Superior temporal gyrus (tissue), 1 donor: ENCODE measurements at regions not wholly inside any gene's neighbourhood (a gene's known extent, or its start where the extent isn't known, plus 50 kb on each side); places are given as distances from the start of the nearest gene placed in this dataset.
"Not testable (repeated sequence)": the region's sequence is repeated elsewhere in the genome, so short reads cannot be mapped to it uniquely, and the experiment has no call there.

Experiments
- DNase-seq: peaks from one replicate; pipeline ENCODE4 v3.0.0-alpha.2; 2016; ENCODE audit errors: extremely low spot score

- DNase-seq, result no peak
Measured at GRCh38 chr10:36556468-36556867, 568.9 kb upstream of the ANKRD30A start.

GRCh38 chr10:36555036-36555435 is 570.4 kb upstream of the ANKRD30A start:
- DNase-seq, result peak; percentile 78

GRCh38 chr10:36547965-36548364 is 577.4 kb upstream of the ANKRD30A start:
- DNase-seq, result no peak

GRCh38 chr10:36542493-36542892 is 582.9 kb upstream of the ANKRD30A start:
- DNase-seq, result no peak

GRCh38 chr10:36540611-36541010 is 584.8 kb upstream of the ANKRD30A start:
- DNase-seq, result no peak

GRCh38 chr10:36538953-36539586 is 586.3 kb upstream of the ANKRD30A start:
- DNase-seq, result no peak

- DNase-seq, result no peak
Measured at GRCh38 chr10:36534471-36535002, 590.9 kb upstream of the ANKRD30A start.

- DNase-seq, result no peak
Measured at GRCh38 chr10:36533861-36534260, 591.5 kb upstream of the ANKRD30A start.

GRCh38 chr10:36533316-36533715 is 592.1 kb upstream of the ANKRD30A start:
- no peak for DNase-seq

- DNase-seq, result no peak
Measured at GRCh38 chr10:36531621-36532020, 593.8 kb upstream of the ANKRD30A start.

- DNase-seq, result no peak
Measured at GRCh38 chr10:36526033-36526432, 599.4 kb upstream of the ANKRD30A start.

- not testable (repeated sequence) for DNase-seq
Measured at GRCh38 chr10:36524126-36524525, 601.3 kb upstream of the ANKRD30A start.

GRCh38 chr10:36519909-36520308 is 605.5 kb upstream of the ANKRD30A start:
- DNase-seq, result no peak

- DNase-seq, result no peak
Measured at GRCh38 chr10:36516281-36516680, 609.1 kb upstream of the ANKRD30A start.

GRCh38 chr10:36515319-36515718 is 610.1 kb upstream of the ANKRD30A start:
- DNase-seq, result no peak

- no peak for DNase-seq
Measured at GRCh38 chr10:36507715-36508114, 617.7 kb upstream of the ANKRD30A start.

- no peak for DNase-seq
Measured at GRCh38 chr10:36506697-36507496, 618.5 kb upstream of the ANKRD30A start.

GRCh38 chr10:36506261-36506660 is 619.1 kb upstream of the ANKRD30A start:
- no peak for DNase-seq

- no peak for DNase-seq
Measured at GRCh38 chr10:36504758-36505157, 620.6 kb upstream of the ANKRD30A start.

- no peak for DNase-seq
Measured at GRCh38 chr10:36500266-36500665, 625.1 kb upstream of the ANKRD30A start.

- DNase-seq, result no peak
Measured at GRCh38 chr10:36499693-36500092, 625.7 kb upstream of the ANKRD30A start.

GRCh38 chr10:36496758-36497157 is 628.6 kb upstream of the ANKRD30A start:
- DNase-seq, result no peak

GRCh38 chr10:36494371-36494770 is 631.0 kb upstream of the ANKRD30A start:
- DNase-seq, result peak; percentile 48
